GM19328 (cell line): ENCODE measurements at regions not wholly inside any gene's neighbourhood (a gene's known extent, or its start where the extent isn't known, plus 50 kb on each side); places are given as distances from the start of the nearest gene placed in this dataset.
"Not testable (repeated sequence)": the region's sequence is repeated elsewhere in the genome, so short reads cannot be mapped to it uniquely, and the experiment has no call there.

Source experiments
- ATAC-seq: cut with Tn5 transposase; IDR thresholded peaks from one replicate; pipeline ENCODE4 v1.9.1; 2021; ENCODE audit warnings: mild to moderate bottlenecking, moderate library complexity; ENCODE audit not compliant: unreplicated experiment

GRCh38 chr18:41899535-41899934 lies 55.5 kb upstream of the PIK3C3 start:
- no peak for ATAC-seq

DNA sequence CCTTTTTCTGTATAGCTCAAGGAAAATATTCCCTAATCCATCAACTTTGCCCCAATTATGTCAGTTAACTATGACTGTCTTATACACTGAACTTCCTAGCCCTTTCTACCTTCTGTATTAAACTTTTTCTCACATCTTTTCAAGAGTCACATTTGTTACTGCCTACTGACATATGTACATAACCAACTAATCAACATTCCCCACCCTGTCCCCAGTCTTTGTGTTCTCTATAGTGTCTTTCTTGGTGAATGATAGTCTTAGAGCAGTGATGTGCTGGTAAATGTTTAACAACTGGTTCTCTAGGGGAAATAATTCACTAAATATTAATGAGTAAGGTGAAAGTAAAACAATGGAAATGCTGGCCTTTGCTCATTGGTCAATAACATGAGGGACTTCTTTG lies 61.6 kb upstream of the PIK3C3 start:
- no peak for ATAC-seq

GRCh38 chr18:41887100-41887499 lies 67.9 kb upstream of the PIK3C3 start:
- ATAC-seq: no peak

GRCh38 chr18:41886126-41886807 lies 68.8 kb upstream of the PIK3C3 start:
- no peak for ATAC-seq

DNA sequence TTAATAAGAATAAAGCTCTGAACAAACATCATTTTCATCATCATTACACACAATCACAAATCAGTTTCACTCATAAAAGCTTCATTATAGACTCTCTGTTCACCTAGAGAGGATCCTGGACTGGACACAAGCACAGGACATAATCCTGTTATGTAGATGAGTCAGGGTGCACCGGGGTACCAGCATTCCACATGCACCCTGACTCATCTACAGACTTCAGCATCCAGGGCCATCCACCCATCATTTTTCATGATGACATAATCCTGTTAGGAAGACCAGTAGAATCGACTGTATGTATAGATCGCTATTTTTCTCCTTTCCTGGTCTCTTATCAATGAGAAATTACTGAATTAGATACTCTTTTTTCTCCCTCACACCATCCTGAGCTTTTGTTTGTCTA lies 73.7 kb upstream of the PIK3C3 start:
- ATAC-seq: no peak

- ATAC-seq: no peak
Observed at GRCh38 chr18:41879256-41879655, 75.8 kb upstream of the PIK3C3 start.

DNA sequence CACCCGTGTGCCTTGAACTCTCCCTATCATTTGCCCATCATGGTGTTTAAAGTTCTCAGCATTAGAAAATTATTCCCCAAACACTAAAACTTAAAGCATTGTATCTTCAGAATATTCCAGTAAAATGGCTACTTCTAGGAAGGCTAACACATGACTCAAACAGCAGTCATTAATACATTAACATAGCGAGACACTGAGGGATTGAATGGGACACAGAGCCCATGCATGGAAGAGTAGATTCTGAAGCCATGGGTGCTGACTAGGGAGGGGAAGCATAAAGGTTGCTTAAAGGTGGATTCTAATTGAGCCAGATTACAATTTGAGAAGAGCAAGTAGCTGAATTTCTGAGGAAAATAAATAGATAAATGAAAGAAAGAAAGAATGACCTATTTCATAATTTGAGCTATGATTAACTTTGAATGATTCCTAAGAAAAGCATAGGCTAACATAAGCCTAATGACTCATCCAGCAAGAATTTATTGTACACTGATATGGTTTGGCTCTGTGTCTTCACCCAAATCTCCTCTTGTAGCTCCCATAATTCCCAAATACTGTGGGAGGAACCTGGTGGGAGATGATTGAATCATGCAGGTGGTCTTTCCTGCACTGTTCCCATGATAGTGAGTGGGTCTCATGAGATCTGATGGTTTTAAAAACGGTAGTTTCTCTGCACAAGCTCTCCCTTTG lies 79.8 kb upstream of the PIK3C3 start:
- no peak for ATAC-seq

- ATAC-seq: no peak
Observed at GRCh38 chr18:41873730-41874129, 81.3 kb upstream of the PIK3C3 start.

DNA sequence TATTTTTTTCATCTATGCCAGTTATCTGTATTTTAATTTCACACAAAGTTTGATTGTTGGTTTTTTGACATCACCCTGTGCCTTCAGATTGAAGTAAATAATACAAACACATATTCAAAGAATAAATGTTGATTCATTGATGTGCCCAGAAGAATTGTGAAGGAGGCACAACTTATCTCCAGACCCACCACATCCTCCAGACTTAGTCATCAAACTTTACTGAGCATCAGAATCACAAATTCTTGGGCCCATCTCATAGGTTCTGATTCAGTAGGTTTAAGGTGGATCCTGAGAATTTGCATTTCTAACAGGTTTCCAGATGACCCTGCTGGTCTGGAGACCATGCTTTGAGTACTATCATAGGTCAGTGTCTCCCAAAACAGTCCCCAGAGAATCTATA lies 82.8 kb upstream of the PIK3C3 start:
- ATAC-seq: no peak

DNA sequence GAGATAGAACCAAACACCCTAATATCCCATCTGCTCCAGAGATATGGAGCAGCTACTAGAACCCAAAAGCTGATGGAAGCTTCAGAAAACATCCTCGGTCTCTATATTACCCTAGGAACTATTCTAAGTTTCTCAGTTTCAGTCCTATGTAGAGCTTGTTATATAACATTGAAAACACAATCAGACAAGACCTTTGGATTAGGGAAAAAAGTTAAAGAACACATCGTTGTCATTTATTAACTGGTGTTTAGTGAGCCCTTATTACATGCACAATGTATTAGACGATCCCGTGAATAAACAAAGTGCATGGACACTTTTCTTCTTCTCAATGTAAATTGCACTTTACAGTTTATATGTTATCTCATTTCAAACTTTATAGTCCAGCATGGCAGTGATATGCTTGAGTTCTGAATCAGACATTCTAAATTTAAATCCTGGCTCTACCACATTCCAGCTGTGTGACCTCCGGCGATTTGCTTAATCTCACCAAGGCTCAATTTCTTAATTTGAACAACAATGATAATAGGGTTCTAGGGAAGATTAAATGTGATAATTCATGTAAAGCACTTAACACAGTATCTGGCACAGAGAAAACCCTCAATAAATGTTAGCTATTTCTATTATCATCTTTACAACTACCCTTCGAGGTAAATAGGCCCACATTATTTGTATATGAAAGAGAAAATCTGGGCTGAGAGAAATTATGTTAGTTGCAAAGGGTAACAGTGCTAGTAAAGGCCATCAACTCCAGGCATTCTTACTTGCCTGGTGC lies 83.6 kb upstream of the PIK3C3 start:
- ATAC-seq: no peak

DNA sequence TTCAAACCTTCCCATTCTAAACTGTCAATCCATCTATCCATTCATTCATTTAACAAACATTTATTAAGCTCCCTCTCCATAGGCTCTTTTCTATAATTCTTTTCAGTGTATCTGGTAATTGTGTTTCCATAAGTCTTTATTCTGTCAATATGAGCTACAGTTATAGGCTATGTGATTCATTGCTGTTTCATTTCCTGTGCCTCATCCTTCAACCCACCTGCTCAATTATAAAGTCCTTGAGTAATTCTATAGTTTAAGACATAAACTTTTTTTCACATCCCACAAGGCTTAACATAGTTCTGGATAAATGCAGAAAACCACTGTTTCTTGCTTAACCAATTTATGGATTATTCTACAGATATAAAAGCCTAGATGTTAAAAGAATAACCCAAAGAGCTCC lies 84.2 kb upstream of the PIK3C3 start:
- no peak for ATAC-seq

- ATAC-seq: no peak
Observed at GRCh38 chr18:41870191-41870590, 84.8 kb upstream of the PIK3C3 start.

GRCh38 chr18:41865796-41866195 lies 89.2 kb upstream of the PIK3C3 start:
- ATAC-seq: not testable (repeated sequence)

GRCh38 chr18:41864216-41864615 lies 90.8 kb upstream of the PIK3C3 start:
- no peak for ATAC-seq

DNA sequence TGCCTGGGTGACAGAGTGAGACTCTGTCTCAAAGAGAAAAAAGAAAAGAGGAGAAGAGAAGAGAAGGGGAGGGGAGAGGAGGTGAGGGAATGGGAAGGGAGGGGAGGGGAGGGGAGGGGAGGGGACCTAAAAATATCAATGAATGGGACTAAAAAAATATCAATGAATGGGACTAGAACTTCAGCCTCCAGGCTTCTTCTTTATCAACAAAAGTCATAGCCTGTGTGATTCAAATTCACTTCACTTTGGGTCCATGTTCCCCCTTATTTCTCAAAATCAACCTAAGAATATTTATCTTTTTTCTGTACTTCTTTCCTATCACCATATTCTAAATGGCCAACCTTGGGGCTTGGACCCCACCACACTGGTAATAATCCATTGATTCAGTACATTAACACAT lies 92.1 kb upstream of the PIK3C3 start:
- ATAC-seq: no peak

DNA sequence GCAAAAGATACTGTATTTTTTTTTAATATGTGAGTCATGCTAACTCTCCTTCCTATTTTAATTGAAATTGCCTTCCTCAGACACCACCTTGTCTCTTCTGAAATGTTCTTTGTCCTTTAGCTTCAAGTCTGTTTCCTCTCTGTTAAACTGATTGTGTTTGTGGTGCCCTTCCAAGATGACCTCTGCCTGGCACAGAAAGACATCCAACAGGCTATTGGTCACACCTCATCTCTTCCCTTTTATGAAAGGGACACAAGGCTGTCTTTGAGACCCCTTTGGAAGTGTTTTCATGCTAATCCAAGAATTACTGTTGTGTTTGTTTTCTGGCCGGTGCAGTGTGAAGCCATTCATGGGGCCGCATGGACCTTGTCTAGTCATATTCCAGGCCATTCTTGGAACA lies 94.0 kb upstream of the PIK3C3 start:
- no peak for ATAC-seq

DNA sequence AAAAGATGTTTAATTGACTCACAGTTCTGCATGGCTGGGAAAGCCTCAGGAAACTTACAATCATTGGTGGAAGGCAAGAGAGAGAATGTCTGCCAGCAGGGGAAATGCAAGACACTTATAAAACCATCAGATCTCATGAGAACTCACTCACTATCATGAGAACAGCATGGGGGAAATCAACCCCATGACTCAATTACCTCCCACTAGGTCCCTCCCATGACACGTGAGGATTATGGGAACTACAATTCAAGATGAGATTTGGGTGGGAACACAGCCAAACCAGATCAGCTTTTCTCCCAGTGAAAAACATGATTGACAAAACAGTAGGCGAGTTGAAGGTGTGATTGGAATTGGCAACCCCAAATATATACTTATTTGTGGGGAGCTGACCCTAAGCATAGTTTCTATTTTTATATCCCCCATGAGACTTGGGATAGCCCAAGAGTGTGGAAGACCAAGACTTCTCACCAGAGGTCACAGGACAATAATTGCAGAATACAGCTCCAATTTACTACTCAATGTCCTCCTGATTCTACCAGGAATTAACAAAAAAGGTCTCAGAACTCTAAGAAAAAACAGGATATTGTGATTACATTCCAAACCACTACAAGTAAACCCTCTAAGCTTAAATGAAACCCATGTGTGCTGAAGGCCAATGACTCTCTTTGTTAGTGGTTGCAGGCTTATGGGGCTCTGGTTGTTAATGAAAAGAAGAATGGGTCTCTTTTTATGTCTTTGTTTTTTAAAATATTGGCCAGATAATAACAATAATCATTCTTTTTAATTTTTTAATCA lies 96.1 kb upstream of the PIK3C3 start:
- ATAC-seq: no peak

GRCh38 chr18:41853280-41853679 lies 101.8 kb upstream of the PIK3C3 start:
- no peak for ATAC-seq

DNA sequence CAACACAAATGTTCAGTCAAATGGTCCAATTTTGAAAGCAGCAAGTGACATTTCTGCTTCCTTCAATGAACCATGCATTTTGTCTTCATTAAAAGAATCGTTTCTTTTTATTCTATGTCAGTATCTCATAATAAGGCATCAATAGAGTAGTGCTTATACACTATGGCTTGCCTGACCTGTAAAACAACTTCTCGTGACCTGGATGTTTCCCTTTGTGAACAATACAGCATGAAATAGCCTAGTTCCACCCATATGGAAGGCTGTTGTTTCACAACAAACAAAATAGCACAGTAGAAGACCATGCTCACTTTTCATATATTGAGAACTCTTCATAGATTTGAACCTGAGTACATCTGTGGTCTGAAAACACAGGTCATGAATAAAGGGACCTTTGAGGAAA lies 104.3 kb upstream of the PIK3C3 start:
- ATAC-seq: no peak

- no peak for ATAC-seq
Observed at GRCh38 chr18:41849632-41850031, 105.4 kb upstream of the PIK3C3 start.

- no peak for ATAC-seq
Observed at GRCh38 chr18:41845563-41845962, 109.5 kb upstream of the PIK3C3 start.
